ENCODE measurements at regions not wholly inside any gene's neighbourhood (a gene's known extent, or its start where the extent isn't known, plus 50 kb on each side); places are given as distances from the start of the nearest gene placed in this dataset.

- TF ChIP-seq EZH2 (IDR thresholded peaks at IDR 0.05; ENCODE audit: low read depth) = no peak
- TF ChIP-seq, protein P1, sequence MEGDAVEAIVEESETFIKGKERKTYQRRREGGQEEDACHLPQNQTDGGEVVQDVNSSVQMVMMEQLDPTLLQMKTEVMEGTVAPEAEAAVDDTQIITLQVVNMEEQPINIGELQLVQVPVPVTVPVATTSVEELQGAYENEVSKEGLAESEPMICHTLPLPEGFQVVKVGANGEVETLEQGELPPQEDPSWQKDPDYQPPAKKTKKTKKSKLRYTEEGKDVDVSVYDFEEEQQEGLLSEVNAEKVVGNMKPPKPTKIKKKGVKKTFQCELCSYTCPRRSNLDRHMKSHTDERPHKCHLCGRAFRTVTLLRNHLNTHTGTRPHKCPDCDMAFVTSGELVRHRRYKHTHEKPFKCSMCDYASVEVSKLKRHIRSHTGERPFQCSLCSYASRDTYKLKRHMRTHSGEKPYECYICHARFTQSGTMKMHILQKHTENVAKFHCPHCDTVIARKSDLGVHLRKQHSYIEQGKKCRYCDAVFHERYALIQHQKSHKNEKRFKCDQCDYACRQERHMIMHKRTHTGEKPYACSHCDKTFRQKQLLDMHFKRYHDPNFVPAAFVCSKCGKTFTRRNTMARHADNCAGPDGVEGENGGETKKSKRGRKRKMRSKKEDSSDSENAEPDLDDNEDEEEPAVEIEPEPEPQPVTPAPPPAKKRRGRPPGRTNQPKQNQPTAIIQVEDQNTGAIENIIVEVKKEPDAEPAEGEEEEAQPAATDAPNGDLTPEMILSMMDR (conservative IDR thresholded peaks at IDR 0.05) = no peak
These were observed 107.3 kb downstream of the RPL27A start for GRCh38 chr11:8789864-8790263.
